ENCODE measurements at regions not wholly inside any gene's neighbourhood (a gene's known extent, or its start where the extent isn't known, plus 50 kb on each side); places are given as distances from the start of the nearest gene placed in this dataset.

DNA sequence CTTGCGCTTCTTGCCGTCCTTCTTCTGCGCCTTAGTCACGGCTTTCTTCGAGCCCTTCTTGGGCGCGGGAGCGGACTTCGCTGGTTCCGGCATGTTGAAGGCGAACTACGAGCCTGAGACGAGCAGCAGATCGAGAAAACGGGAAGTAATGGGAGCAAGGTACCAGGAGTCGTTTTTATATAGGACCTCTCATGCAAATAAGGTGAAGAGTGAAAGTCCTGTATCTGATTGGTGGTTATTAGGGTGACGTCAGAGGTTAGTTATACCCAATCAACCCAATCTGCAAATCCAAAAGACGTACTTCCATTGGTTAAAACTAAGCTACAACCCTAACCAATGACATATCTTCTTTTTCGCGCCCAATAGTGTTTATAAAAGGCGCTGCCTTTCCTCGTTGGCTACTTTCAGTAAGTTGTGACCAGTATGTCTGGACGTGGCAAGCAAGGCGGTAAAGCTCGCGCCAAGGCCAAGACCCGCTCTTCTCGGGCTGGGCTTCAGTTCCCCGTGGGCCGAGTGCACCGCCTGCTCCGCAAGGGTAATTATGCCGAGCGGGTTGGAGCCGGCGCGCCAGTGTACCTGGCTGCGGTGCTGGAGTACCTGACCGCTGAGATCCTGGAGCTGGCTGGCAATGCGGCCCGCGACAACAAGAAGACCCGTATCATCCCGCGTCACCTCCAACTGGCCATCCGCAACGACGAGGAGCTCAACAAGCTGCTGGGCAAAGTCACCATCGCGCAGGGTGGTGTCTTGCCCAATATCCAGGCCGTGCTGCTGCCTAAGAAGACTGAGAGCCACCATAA is 100.6 kb upstream of the PRSS16 start (continued):
- TF ChIP-seq RFXAP (CRISPR knock-in tag; IDR thresholded peaks at IDR 0.05; ENCODE audit: borderline replicate concordance) (peak; percentile 48; the same call in 1 of the 2 replicates), TBL1XR1 (IDR thresholded peaks at IDR 0.05; ENCODE audit: borderline replicate concordance, low read length, partially characterized antibody) (no peak), E2F1 (CRISPR knock-in tag; IDR thresholded peaks at IDR 0.05) (peak; percentile 65; the same call in 1 of the 2 replicates), ISL2 (CRISPR knock-in tag; IDR thresholded peaks at IDR 0.05) (no peak), ZNF780A (CRISPR knock-in tag; IDR thresholded peaks at IDR 0.05) (no peak), CENPX (CRISPR knock-in tag; IDR thresholded peaks at IDR 0.05) (no peak), ZNF589 (CRISPR knock-in tag; conservative IDR thresholded peaks at IDR 0.05) (no peak), ZNF121 (CRISPR knock-in tag; IDR thresholded peaks at IDR 0.05) (no peak), FOXA1 (IDR thresholded peaks at IDR 0.05) (no peak), FOXA1 (CRISPR knock-in tag; IDR thresholded peaks at IDR 0.05) (0 out of 2 replicates have a peak, but pooled peaks have one; percentile 8), ZNF749 (CRISPR knock-in tag; IDR thresholded peaks at IDR 0.05; ENCODE audit: borderline replicate concordance) (no peak)
- TF ChIP-seq, protein P1, sequence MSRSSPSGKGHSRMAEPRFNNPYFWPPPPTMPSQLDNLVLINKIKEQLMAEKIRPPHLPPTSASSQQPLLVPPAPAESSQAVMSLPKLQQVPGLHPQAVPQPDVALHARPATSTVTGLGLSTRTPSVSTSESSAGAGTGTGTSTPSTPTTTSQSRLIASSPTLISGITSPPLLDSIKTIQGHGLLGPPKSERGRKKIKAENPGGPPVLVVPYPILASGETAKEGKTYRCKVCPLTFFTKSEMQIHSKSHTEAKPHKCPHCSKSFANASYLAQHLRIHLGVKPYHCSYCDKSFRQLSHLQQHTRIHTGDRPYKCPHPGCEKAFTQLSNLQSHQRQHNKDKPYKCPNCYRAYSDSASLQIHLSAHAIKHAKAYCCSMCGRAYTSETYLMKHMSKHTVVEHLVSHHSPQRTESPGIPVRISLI (CRISPR knock-in tag; IDR thresholded peaks at IDR 0.05; ENCODE audit: borderline replicate concordance), result no peak
- TF ChIP-seq, protein P2, sequence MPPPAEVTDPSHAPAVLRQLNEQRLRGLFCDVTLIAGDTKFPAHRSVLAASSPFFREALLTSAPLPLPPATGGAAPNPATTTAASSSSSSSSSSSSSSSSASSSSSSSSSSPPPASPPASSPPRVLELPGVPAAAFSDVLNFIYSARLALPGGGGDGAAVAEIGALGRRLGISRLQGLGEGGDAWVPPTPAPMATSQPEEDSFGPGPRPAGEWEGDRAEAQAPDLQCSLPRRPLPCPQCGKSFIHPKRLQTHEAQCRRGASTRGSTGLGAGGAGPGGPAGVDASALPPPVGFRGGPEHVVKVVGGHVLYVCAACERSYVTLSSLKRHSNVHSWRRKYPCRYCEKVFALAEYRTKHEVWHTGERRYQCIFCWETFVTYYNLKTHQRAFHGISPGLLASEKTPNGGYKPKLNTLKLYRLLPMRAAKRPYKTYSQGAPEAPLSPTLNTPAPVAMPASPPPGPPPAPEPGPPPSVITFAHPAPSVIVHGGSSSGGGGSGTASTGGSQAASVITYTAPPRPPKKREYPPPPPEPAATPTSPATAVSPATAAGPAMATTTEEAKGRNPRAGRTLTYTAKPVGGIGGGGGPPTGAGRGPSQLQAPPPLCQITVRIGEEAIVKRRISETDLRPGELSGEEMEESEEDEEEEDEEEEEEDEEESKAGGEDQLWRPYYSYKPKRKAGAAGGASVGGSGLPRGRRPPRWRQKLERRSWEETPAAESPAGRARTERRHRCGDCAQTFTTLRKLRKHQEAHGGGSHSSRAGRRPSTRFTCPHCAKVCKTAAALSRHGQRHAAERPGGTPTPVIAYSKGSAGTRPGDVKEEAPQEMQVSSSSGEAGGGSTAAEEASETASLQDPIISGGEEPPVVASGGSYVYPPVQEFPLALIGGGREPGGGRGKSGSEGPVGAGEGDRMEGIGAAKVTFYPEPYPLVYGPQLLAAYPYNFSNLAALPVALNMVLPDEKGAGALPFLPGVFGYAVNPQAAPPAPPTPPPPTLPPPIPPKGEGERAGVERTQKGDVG (CRISPR knock-in tag; IDR thresholded peaks at IDR 0.05; ENCODE audit: borderline replicate concordance), result peak; percentile 54; the same call in 1 of the 2 replicates
- TF ChIP-seq, protein P3, sequence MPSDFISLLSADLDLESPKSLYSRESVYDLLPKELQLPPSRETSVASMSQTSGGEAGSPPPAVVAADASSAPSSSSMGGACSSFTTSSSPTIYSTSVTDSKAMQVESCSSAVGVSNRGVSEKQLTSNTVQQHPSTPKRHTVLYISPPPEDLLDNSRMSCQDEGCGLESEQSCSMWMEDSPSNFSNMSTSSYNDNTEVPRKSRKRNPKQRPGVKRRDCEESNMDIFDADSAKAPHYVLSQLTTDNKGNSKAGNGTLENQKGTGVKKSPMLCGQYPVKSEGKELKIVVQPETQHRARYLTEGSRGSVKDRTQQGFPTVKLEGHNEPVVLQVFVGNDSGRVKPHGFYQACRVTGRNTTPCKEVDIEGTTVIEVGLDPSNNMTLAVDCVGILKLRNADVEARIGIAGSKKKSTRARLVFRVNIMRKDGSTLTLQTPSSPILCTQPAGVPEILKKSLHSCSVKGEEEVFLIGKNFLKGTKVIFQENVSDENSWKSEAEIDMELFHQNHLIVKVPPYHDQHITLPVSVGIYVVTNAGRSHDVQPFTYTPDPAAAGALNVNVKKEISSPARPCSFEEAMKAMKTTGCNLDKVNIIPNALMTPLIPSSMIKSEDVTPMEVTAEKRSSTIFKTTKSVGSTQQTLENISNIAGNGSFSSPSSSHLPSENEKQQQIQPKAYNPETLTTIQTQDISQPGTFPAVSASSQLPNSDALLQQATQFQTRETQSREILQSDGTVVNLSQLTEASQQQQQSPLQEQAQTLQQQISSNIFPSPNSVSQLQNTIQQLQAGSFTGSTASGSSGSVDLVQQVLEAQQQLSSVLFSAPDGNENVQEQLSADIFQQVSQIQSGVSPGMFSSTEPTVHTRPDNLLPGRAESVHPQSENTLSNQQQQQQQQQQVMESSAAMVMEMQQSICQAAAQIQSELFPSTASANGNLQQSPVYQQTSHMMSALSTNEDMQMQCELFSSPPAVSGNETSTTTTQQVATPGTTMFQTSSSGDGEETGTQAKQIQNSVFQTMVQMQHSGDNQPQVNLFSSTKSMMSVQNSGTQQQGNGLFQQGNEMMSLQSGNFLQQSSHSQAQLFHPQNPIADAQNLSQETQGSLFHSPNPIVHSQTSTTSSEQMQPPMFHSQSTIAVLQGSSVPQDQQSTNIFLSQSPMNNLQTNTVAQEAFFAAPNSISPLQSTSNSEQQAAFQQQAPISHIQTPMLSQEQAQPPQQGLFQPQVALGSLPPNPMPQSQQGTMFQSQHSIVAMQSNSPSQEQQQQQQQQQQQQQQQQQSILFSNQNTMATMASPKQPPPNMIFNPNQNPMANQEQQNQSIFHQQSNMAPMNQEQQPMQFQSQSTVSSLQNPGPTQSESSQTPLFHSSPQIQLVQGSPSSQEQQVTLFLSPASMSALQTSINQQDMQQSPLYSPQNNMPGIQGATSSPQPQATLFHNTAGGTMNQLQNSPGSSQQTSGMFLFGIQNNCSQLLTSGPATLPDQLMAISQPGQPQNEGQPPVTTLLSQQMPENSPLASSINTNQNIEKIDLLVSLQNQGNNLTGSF (CRISPR knock-in tag; IDR thresholded peaks at IDR 0.05), result no peak
- TF ChIP-seq, protein P4, sequence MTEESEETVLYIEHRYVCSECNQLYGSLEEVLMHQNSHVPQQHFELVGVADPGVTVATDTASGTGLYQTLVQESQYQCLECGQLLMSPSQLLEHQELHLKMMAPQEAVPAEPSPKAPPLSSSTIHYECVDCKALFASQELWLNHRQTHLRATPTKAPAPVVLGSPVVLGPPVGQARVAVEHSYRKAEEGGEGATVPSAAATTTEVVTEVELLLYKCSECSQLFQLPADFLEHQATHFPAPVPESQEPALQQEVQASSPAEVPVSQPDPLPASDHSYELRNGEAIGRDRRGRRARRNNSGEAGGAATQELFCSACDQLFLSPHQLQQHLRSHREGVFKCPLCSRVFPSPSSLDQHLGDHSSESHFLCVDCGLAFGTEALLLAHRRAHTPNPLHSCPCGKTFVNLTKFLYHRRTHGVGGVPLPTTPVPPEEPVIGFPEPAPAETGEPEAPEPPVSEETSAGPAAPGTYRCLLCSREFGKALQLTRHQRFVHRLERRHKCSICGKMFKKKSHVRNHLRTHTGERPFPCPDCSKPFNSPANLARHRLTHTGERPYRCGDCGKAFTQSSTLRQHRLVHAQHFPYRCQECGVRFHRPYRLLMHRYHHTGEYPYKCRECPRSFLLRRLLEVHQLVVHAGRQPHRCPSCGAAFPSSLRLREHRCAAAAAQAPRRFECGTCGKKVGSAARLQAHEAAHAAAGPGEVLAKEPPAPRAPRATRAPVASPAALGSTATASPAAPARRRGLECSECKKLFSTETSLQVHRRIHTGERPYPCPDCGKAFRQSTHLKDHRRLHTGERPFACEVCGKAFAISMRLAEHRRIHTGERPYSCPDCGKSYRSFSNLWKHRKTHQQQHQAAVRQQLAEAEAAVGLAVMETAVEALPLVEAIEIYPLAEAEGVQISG (CRISPR knock-in tag; IDR thresholded peaks at IDR 0.05), result peak; percentile 34; the same call in 1 of the 2 replicates

All from HepG2 (cell line).